WTC11 (cell line): ENCODE measurements at regions not wholly inside any gene's neighbourhood (a gene's known extent, or its start where the extent isn't known, plus 50 kb on each side); places are given as distances from the start of the nearest gene placed in this dataset.

Experiments
- ATAC-seq: fragments of 200-7000 bp; cut with Tn5 transposase; 2 replicates; pipeline ENCODE4 v1.10.0; 2021; ENCODE audit warnings: mild to moderate bottlenecking, moderate library complexity
- CTCF ChIA-PET: fragments of 300-600 bp; sonication (Branson Sonifier 250); formaldehyde crosslinking; loops from one replicate; lab custom pipeline; 2021; ENCODE audit warnings: antibody characterized with exemption; lab: Charles Lee
- POLR2A ChIA-PET: fragments of 350-600 bp; sonication (Branson Sonifier 250); formaldehyde crosslinking; loops from one replicate; lab custom pipeline; 2021; ENCODE audit warnings: antibody characterized with exemption; lab: Charles Lee
- DNase-seq: peaks from one replicate; pipeline ENCODE4 v3.0.0; 2021; ENCODE audit warnings: low spot score
- H3K27ac Mint-ChIP-seq: 2 replicates; pipeline ENCODE4 v1.8.0; 2021; ENCODE audit warnings: mixed read lengths
- H3K27me3 Mint-ChIP-seq: 2 replicates; pipeline ENCODE4 v1.8.0; 2021; ENCODE audit warnings: low read depth, mild to moderate bottlenecking, moderate library complexity, mixed read lengths
- H3K36me3 Mint-ChIP-seq: 2 replicates; pipeline ENCODE4 v1.8.0; 2021; ENCODE audit warnings: mixed read lengths
- H3K4me1 Mint-ChIP-seq: 2 replicates; pipeline ENCODE4 v1.8.0; 2022; ENCODE audit warnings: mixed read lengths
- H3K4me3 Mint-ChIP-seq: 2 replicates; pipeline ENCODE4 v1.8.0; 2021; ENCODE audit warnings: mild to moderate bottlenecking, moderate library complexity, mixed read lengths
- H3K9me3 Mint-ChIP-seq: 2 replicates; pipeline ENCODE4 v1.8.0; 2021; ENCODE audit warnings: mixed read lengths
- AFF4 ChIP-seq: sonication (generic); formaldehyde crosslinking; IDR thresholded peaks from 2 replicates; pipeline ENCODE4 v1.8.1; 2023; ENCODE audit warnings: mild to moderate bottlenecking, missing genetic modification reagents, borderline replicate concordance
- ARID4B ChIP-seq: sonication (generic); formaldehyde crosslinking; IDR thresholded peaks from 2 replicates; pipeline ENCODE4 v1.8.0; 2023; ENCODE audit warnings: missing genetic modification reagents, mild to moderate bottlenecking, borderline replicate concordance
- CDX4 ChIP-seq: fragments of 250-450 bp; sonication (Bioruptor Pico); IDR thresholded peaks from 2 replicates; pipeline ENCODE4 v1.9.0; 2021; ENCODE audit warnings: moderate library complexity, mild to moderate bottlenecking, inconsistent platforms, borderline replicate concordance
- E2F5 ChIP-seq: sonication (generic); formaldehyde crosslinking; IDR thresholded peaks from 2 replicates; pipeline ENCODE4 v1.8.1; 2022; ENCODE audit warnings: mild to moderate bottlenecking, moderate library complexity, missing genetic modification reagents
- FOXK1 ChIP-seq: sonication (generic); formaldehyde crosslinking; IDR thresholded peaks from 2 replicates; pipeline ENCODE4 v1.8.0; 2022; ENCODE audit warnings: mild to moderate bottlenecking, moderate library complexity, missing genetic modification reagents
- GABPB1 ChIP-seq: sonication (generic); formaldehyde crosslinking; IDR thresholded peaks from 2 replicates; pipeline ENCODE4 v1.8.1; 2023; ENCODE audit warnings: mild to moderate bottlenecking, missing genetic modification reagents
- HMGXB4 ChIP-seq: sonication (generic); formaldehyde crosslinking; IDR thresholded peaks from 2 replicates; pipeline ENCODE4 v1.8.1; 2023; ENCODE audit warnings: mild to moderate bottlenecking, moderate library complexity, missing genetic modification reagents
- JAZF1 ChIP-seq: fragments of 250-450 bp; sonication (Bioruptor Pico); IDR thresholded peaks from 2 replicates; pipeline ENCODE4 v1.9.0; 2021; ENCODE audit warnings: moderate library complexity, mild to moderate bottlenecking, inconsistent platforms
- KAT7 ChIP-seq: sonication (generic); formaldehyde crosslinking; IDR thresholded peaks from 2 replicates; pipeline ENCODE4 v1.8.1; 2023; ENCODE audit warnings: missing genetic modification reagents, mild to moderate bottlenecking, borderline replicate concordance
- MXD4 ChIP-seq: fragments of 250-450 bp; sonication (Bioruptor Pico); IDR thresholded peaks from 2 replicates; pipeline ENCODE4 v1.8.0; 2021; ENCODE audit warnings: mild to moderate bottlenecking, moderate library complexity, borderline replicate concordance
- NR2C2 ChIP-seq: sonication (generic); formaldehyde crosslinking; IDR thresholded peaks from 2 replicates; pipeline ENCODE4 v1.8.0; 2022; ENCODE audit warnings: mild to moderate bottlenecking, missing genetic modification reagents
- SMAD3 ChIP-seq: sonication (generic); formaldehyde crosslinking; IDR thresholded peaks from 2 replicates; pipeline ENCODE4 v1.8.0; 2022; ENCODE audit warnings: missing genetic modification reagents, mild to moderate bottlenecking, borderline replicate concordance
- TEAD4 ChIP-seq: sonication (generic); formaldehyde crosslinking; IDR thresholded peaks from 2 replicates; pipeline ENCODE4 v1.8.0; 2022; ENCODE audit warnings: mild to moderate bottlenecking, missing genetic modification reagents
- ZNF138 ChIP-seq: sonication (generic); formaldehyde crosslinking; conservative IDR thresholded peaks from 2 replicates; pipeline ENCODE4 v1.8.1; 2022; ENCODE audit warnings: mild to moderate bottlenecking, moderate library complexity, missing genetic modification reagents
- TF ChIP-seq, protein P1 (sequence below): sonication (generic); formaldehyde crosslinking; IDR thresholded peaks from 2 replicates; pipeline ENCODE4 v1.8.1; 2022; ENCODE audit warnings: missing genetic modification reagents, borderline replicate concordance

GRCh38 chr10:78116361-78116760, 82.7 kb downstream of the RPS24 start:
- H3K4me3 Mint-ChIP-seq = no peak overlapping the region
- peaks cover 7% of the 10 kb centered on the region for H3K9me3 Mint-ChIP-seq
- H3K4me1 Mint-ChIP-seq = peaks cover 6% of the 10 kb centered on the region; the same call in 1 of the 2 replicates
- H3K27ac Mint-ChIP-seq = no peak overlapping the region
- peaks cover 28% of the 10 kb centered on the region for H3K27me3 Mint-ChIP-seq
- ChIA-PET CTCF (no interaction called here), POLR2A (no interaction called here)
- ATAC-seq = no peak
- H3K36me3 Mint-ChIP-seq = no peaks in the 10 kb centered on the region
- TF ChIP-seq HMGXB4 (no peak), AFF4 (CRISPR knock-in tag) (no peak), TEAD4 (CRISPR knock-in tag) (no peak)
- TF ChIP-seq, protein P1, sequence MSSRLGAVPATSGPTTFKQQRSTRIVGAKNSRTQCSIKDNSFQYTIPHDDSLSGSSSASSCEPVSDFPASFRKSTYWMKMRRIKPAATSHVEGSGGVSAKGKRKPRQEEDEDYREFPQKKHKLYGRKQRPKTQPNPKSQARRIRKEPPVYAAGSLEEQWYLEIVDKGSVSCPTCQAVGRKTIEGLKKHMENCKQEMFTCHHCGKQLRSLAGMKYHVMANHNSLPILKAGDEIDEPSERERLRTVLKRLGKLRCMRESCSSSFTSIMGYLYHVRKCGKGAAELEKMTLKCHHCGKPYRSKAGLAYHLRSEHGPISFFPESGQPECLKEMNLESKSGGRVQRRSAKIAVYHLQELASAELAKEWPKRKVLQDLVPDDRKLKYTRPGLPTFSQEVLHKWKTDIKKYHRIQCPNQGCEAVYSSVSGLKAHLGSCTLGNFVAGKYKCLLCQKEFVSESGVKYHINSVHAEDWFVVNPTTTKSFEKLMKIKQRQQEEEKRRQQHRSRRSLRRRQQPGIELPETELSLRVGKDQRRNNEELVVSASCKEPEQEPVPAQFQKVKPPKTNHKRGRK (CRISPR knock-in tag) = no peak
- no peak for DNase-seq

DNA sequence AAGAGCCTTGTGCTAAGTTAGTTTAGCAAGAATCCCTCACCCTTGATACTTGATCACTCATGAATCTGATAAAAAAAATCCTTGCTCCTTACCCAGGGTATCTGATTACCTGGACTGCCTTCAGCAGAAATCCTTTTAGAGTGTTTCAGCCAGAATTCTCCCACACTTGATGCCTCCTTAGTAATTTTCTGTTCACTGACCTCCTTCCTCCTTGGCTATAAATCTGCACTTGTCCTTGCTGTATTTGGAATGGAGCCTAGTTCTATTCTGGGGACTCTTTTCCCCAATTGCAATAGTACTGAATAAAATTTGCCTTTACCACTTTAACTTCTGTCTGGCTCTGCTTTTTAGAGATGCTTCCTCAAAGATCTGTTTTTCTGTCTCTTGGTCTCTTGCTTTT, 84.9 kb downstream of the RPS24 start:
- Mint-ChIP-seq H3K27me3 (peaks cover 38% of the 10 kb centered on the region), H3K4me3 (no peak overlapping the region), H3K9me3 (peaks cover 28% of the 10 kb centered on the region), H3K27ac (no peak overlapping the region), H3K4me1 (no peaks in the 10 kb centered on the region), H3K36me3 (peaks cover 7% of the 10 kb centered on the region)
- ATAC-seq = no peak
- ChIA-PET POLR2A (no interaction called here), CTCF (interaction anchor here (1.1 kb wide), 1 partner anchor 71 kb away, joined by 3 read pairs; no protein-coding TSS in a partner anchor)
- DNase-seq = no peak
- TF ChIP-seq NR2C2 (CRISPR knock-in tag) (no peak), ZNF138 (CRISPR knock-in tag) (no peak), CDX4 (CRISPR knock-in tag) (no peak), FOXK1 (no peak), E2F5 (CRISPR knock-in tag) (no peak), ARID4B (no peak), KAT7 (CRISPR knock-in tag) (no peak), SMAD3 (no peak), GABPB1 (CRISPR knock-in tag) (no peak), MXD4 (CRISPR knock-in tag) (no peak), JAZF1 (CRISPR knock-in tag) (no peak), AFF4 (CRISPR knock-in tag) (no peak)
